Mesendoderm (in vitro differentiated cells): ENCODE measurements at regions not wholly inside any gene's neighbourhood (a gene's known extent, or its start where the extent isn't known, plus 50 kb on each side); places are given as distances from the start of the nearest gene placed in this dataset.
"Not testable (repeated sequence)": the region's sequence is repeated elsewhere in the genome, so short reads cannot be mapped to it uniquely, and the experiment has no call there.

ENCODE experiments used
- DNase-seq: peaks from one replicate; pipeline ENCODE4 v3.0.0; 2013
- H2AK5ac ChIP-seq: 2 replicates; pipeline ENCODE4 v1.6.1; 2013; ENCODE audit warnings: low read length, inconsistent platforms
- H2BK120ac ChIP-seq: 2 replicates; pipeline ENCODE4 v1.6.1; 2013; ENCODE audit warnings: low read depth, mild to moderate bottlenecking, low read length, moderate library complexity, mixed read lengths
- H2BK15ac ChIP-seq: replicated peaks from 2 replicates; pipeline ENCODE4 v1.6.1; 2013; ENCODE audit warnings: low read depth, mild to moderate bottlenecking, moderate library complexity
- H2BK5ac ChIP-seq: 2 replicates; pipeline ENCODE4 v1.6.1; 2013; ENCODE audit warnings: low read length, inconsistent platforms
- H3K18ac ChIP-seq: 2 replicates; pipeline ENCODE4 v1.6.1; 2013; ENCODE audit warnings: mild to moderate bottlenecking, low read length, mixed read lengths
- H3K23ac ChIP-seq: one replicate; pipeline ENCODE4 v1.6.1; 2013; ENCODE audit warnings: low read length
- H3K27ac ChIP-seq: 2 replicates; pipeline ENCODE4 v1.5.1; 2013; ENCODE audit warnings: low read depth, mild to moderate bottlenecking, inconsistent platforms, low read length, moderate library complexity
- H3K27me3 ChIP-seq: 2 replicates; pipeline ENCODE4 v1.6.1; 2013; ENCODE audit warnings: low read length, control low read depth, mild to moderate bottlenecking, inconsistent platforms; ENCODE audit not compliant: insufficient read depth, poor library complexity
- H3K36me3 ChIP-seq: 2 replicates; pipeline ENCODE4 v1.6.1; 2013; ENCODE audit warnings: low read length, inconsistent platforms; ENCODE audit not compliant: control insufficient read depth, insufficient read depth
- H3K4ac ChIP-seq: one replicate; pipeline ENCODE4 v1.6.1; 2013; ENCODE audit warnings: low read depth, mild to moderate bottlenecking, low read length, moderate library complexity
- H3K4me1 ChIP-seq: 2 replicates; pipeline ENCODE4 v1.6.1; 2013; ENCODE audit warnings: low read depth, low read length, inconsistent platforms; ENCODE audit not compliant: control insufficient read depth
- H3K4me2 ChIP-seq: 2 replicates; pipeline ENCODE4 v1.6.1; 2013; ENCODE audit warnings: low read length
- H3K4me3 ChIP-seq: 2 replicates; pipeline ENCODE4 v1.5.1; 2013; ENCODE audit warnings: mild to moderate bottlenecking, low read length
- H3K56ac ChIP-seq: one replicate; pipeline ENCODE4 v1.6.1; 2013; ENCODE audit warnings: low read length
- H3K79me1 ChIP-seq: 2 replicates; pipeline ENCODE4 v1.6.1; 2013; ENCODE audit warnings: low read length, inconsistent platforms
- H3K79me2 ChIP-seq: 2 replicates; pipeline ENCODE4 v1.6.1; 2013; ENCODE audit warnings: mild to moderate bottlenecking, low read length; ENCODE audit not compliant: control insufficient read depth, insufficient read depth
- H3K9ac ChIP-seq: 2 replicates; pipeline ENCODE4 v1.6.1; 2013; ENCODE audit warnings: low read length, inconsistent platforms
- H4K5ac ChIP-seq: one replicate; pipeline ENCODE4 v1.6.1; 2013; ENCODE audit warnings: low read length
- H4K8ac ChIP-seq: one replicate; pipeline ENCODE4 v1.6.1; 2013; ENCODE audit warnings: low read depth, mild to moderate bottlenecking, control low read depth, low read length, moderate library complexity
- WGBS: extraction: QIAGEN DNeasy Blood & Tissue Kit; methylation state at CpG from one replicate; pipeline ENCODE4 v1.1.7; 2013; ENCODE audit warnings: low lambda C conversion rate, missing lambda C conversion rate; ENCODE audit not compliant: insufficient coverage; ENCODE audit errors: extremely low coverage; 5-methylcytosine and 5-hydroxymethylcytosine counted together

DNA sequence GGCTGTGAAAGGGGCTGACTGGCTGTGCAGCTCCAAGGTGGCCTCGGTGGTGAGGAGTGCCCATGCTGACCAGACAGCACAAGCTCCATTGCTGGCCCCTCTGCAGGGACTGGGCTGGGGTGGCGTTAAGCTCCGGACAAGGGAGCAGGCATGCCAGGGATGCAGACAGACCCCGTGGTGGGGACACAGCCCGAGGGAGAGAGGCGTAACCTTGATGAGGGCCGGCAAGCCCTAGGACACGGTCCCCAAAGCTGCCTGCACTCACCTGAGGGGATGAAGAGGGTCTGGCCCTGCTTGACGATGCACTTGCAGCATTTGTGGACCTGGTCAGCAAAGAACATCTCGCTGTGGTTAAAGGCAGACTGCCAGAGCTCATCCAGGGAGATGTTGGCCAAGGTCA lies 217.9 kb downstream of the TUBA3C start:
- not testable (repeated sequence) for H3K4ac ChIP-seq, DNase-seq
- no CpG with 5 or more reads among the region's 10 CpGs for WGBS

GRCh38 chr13:18962168-18962734 lies 219.4 kb downstream of the TUBA3C start:
- H3K27me3 ChIP-seq, result no peaks in the 10 kb centered on the region
- H2AK5ac ChIP-seq, result no peak overlapping the region
- H2BK15ac ChIP-seq, result no peak overlapping the region
- H3K4me1 ChIP-seq, result no peaks in the 10 kb centered on the region
- no peaks in the 10 kb centered on the region for H3K79me1 ChIP-seq
- no peak overlapping the region for H4K5ac ChIP-seq
- no peak overlapping the region for H3K4me2 ChIP-seq
- no peak overlapping the region for H2BK5ac ChIP-seq
- no CpG with 5 or more reads among the region's 16 CpGs for WGBS
- no peak for DNase-seq
- H3K36me3 ChIP-seq, result no peaks in the 10 kb centered on the region
- no peak overlapping the region for H3K4ac ChIP-seq
- no peaks in the 10 kb centered on the region for H3K79me2 ChIP-seq
- no peak overlapping the region for H3K27ac ChIP-seq
- no peak overlapping the region for H2BK120ac ChIP-seq
- H3K4me3 ChIP-seq, result no peak overlapping the region
- H3K9ac ChIP-seq, result no peak overlapping the region
- no peak overlapping the region for H3K18ac ChIP-seq
- H3K23ac ChIP-seq, result no peak overlapping the region
- H4K8ac ChIP-seq, result no peak overlapping the region
- no peak overlapping the region for H3K56ac ChIP-seq

More for the DNA sequence above, 217.9 kb downstream of the TUBA3C start:
- H3K27ac ChIP-seq, H3K23ac ChIP-seq, H4K8ac ChIP-seq, H3K36me3 ChIP-seq, H3K27me3 ChIP-seq, H3K4me2 ChIP-seq, H2BK5ac ChIP-seq, H3K56ac ChIP-seq, H3K79me2 ChIP-seq, H2AK5ac ChIP-seq, H2BK15ac ChIP-seq, H2BK120ac ChIP-seq, H3K9ac ChIP-seq, H3K18ac ChIP-seq, H3K79me1 ChIP-seq, H3K4me3 ChIP-seq, H4K5ac ChIP-seq, H3K4me1 ChIP-seq: not testable (repeated sequence)

GRCh38 chr13:18961383-18962117 lies 220.1 kb downstream of the TUBA3C start:
- Histone ChIP-seq H2BK5ac (no peak overlapping the region), H3K36me3 (no peaks in the 10 kb centered on the region), H3K9ac (no peak overlapping the region), H3K4me3 (no peak overlapping the region), H3K18ac (no peak overlapping the region), H3K79me2 (no peaks in the 10 kb centered on the region), H3K27ac (no peak overlapping the region), H2BK120ac (no peak overlapping the region), H4K5ac (no peak overlapping the region), H3K4me1 (no peaks in the 10 kb centered on the region), H3K4ac (no peak overlapping the region), H4K8ac (no peak overlapping the region), H3K23ac (no peak overlapping the region), H3K27me3 (no peaks in the 10 kb centered on the region), H2BK15ac (no peak overlapping the region), H2AK5ac (no peak overlapping the region), H3K56ac (no peak overlapping the region), H3K79me1 (no peaks in the 10 kb centered on the region), H3K4me2 (no peak overlapping the region)
- no peak for DNase-seq
- no CpG with 5 or more reads among the region's 4 CpGs for WGBS

DNA sequence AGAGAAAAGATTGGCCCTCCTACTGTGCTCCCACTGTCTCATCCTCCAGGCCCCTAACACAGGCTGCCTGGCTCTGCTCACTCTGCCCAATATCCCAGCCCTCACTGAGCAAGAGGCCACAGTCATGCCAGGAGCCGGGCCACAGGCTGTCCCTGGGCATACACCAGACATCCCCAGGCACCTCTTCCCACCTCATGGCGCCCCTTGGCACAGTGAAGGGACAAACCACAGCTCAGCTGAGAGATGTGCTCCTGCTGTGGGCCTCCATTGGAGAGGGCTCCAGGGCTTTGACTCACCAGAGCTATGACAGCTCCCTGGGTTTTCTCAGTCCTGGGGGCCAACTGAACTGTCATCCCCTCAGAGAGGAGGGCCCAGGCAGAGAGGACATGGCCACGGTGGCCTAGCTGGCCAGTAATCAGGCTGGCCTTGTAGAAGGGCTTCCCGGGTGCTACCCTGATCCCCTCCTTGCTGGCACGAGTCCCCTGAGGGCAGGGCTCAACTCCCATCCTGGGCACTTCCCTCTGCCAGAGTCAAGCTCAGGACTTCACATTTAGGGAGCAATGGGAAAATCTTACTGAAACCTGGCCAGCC lies 220.9 kb downstream of the TUBA3C start:
- H3K27me3 ChIP-seq, result no peaks in the 10 kb centered on the region
- no peaks in the 10 kb centered on the region for H3K4me1 ChIP-seq
- no peak overlapping the region for H3K27ac ChIP-seq
- H2AK5ac ChIP-seq, result no peak overlapping the region
- H2BK5ac ChIP-seq, result no peak overlapping the region
- WGBS, result no CpG with 5 or more reads among the region's 5 CpGs
- no peaks in the 10 kb centered on the region for H3K79me2 ChIP-seq
- no peak overlapping the region for H4K8ac ChIP-seq
- no peak overlapping the region for H3K4me3 ChIP-seq
- DNase-seq, result no peak
- H3K18ac ChIP-seq, result no peak overlapping the region
- H3K36me3 ChIP-seq, result no peaks in the 10 kb centered on the region
- no peak overlapping the region for H3K4ac ChIP-seq
- H3K79me1 ChIP-seq, result no peaks in the 10 kb centered on the region
- H2BK120ac ChIP-seq, result no peak overlapping the region
- no peak overlapping the region for H4K5ac ChIP-seq
- H3K23ac ChIP-seq, result no peak overlapping the region
- no peak overlapping the region for H3K56ac ChIP-seq
- H2BK15ac ChIP-seq, result no peak overlapping the region
- H3K9ac ChIP-seq, result no peak overlapping the region
- H3K4me2 ChIP-seq, result no peak overlapping the region

DNA sequence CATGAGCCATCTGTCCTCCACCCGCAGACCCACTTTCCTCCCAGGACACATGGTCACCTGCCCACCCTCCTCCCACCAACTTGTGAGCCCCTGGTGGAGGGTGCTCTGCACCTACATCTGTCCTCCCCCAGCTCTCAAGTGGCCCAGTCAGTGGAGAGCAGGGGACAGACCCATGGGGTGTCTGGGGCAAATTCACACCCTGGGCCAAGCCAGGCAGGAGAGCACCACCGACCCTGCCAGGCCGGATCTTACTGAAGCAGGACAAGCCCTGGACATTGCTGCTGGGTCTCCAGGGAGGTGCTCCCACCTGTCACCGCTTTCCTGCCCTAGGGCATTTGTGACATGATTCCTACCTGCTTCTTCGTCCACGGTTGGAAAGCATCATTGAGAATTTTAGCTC lies 221.6 kb downstream of the TUBA3C start:
- no peak overlapping the region for H2AK5ac ChIP-seq
- no peak overlapping the region for H3K4me2 ChIP-seq
- no peaks in the 10 kb centered on the region for H3K36me3 ChIP-seq
- no peak overlapping the region for H4K5ac ChIP-seq
- no peak overlapping the region for H3K9ac ChIP-seq
- no peak overlapping the region for H3K23ac ChIP-seq
- DNase-seq, result no peak
- no peak overlapping the region for H3K56ac ChIP-seq
- H3K27ac ChIP-seq, result no peak overlapping the region
- no peak overlapping the region for H3K4ac ChIP-seq
- no peaks in the 10 kb centered on the region for H3K79me1 ChIP-seq
- no peak overlapping the region for H3K18ac ChIP-seq
- H3K27me3 ChIP-seq, result no peaks in the 10 kb centered on the region
- no peaks in the 10 kb centered on the region for H3K79me2 ChIP-seq
- WGBS, result no CpG with 5 or more reads among the region's 6 CpGs
- H3K4me3 ChIP-seq, result no peak overlapping the region
- H3K4me1 ChIP-seq, result no peaks in the 10 kb centered on the region
- H4K8ac ChIP-seq, result no peak overlapping the region
- no peak overlapping the region for H2BK5ac ChIP-seq
- H2BK120ac ChIP-seq, result no peak overlapping the region
- no peak overlapping the region for H2BK15ac ChIP-seq
